ENCODE measurements at regions not wholly inside any gene's neighbourhood (a gene's known extent, or its start where the extent isn't known, plus 50 kb on each side); places are given as distances from the start of the nearest gene placed in this dataset.
A peak's percentile ranks its signal among the peaks of the same experiment; 100 is the strongest.

GRCh38 chr13:78339927-78340326 lies 263.4 kb downstream of the POU4F1 start:
- Histone ChIP-seq H3K36me3 (ENCODE audit: low read depth) (no peaks in the 10 kb centered on the region), H3K9me3 (ENCODE audit: severe bottlenecking) (no peaks in the 10 kb centered on the region), H3K27me3 (ENCODE audit: insufficient read depth, poor library complexity, severe bottlenecking) (no peaks in the 10 kb centered on the region), H3K27ac (ENCODE audit: poor library complexity, severe bottlenecking) (no peak overlapping the region), H3K4me1 (ENCODE audit: insufficient read depth, poor library complexity, severe bottlenecking) (no peaks in the 10 kb centered on the region), H3K4me3 (ENCODE audit: severe bottlenecking) (no peak overlapping the region)
- no peak for DNase-seq (ENCODE audit: low spot score)
- no peak for ATAC-seq (ENCODE audit: low read depth)
- no peak for TF ChIP-seq CTCF (IDR thresholded peaks at IDR 0.05; ENCODE audit: poor library complexity, severe bottlenecking)

DNA sequence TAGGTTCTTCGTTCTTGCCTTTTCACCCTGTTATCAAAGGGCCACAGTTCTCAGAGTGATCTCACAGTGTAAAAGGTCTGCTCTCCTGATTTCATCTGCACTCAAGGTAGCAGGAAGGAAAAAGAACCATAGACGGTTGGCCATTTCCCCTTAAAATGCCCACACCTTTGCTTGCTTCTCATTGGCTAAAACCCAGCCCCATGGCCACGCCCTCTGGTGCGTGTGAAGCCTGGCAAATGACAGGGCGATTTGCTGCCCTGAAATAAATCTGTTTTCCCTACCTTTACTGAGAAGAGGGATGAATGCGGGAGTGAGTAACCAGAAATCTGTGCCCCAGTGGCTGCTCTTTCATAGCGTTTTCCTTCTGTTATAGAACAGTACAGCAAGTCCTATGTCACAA lies 269.3 kb downstream of the POU4F1 start:
- no peak for ATAC-seq (ENCODE audit: low read depth)
- no peak overlapping the region for H3K4me3 ChIP-seq (ENCODE audit: severe bottlenecking)
- H3K36me3 ChIP-seq (ENCODE audit: low read depth) = no peaks in the 10 kb centered on the region
- no peaks in the 10 kb centered on the region for H3K9me3 ChIP-seq (ENCODE audit: severe bottlenecking)
- no peak overlapping the region for H3K27ac ChIP-seq (ENCODE audit: poor library complexity, severe bottlenecking)
- TF ChIP-seq CTCF (IDR thresholded peaks at IDR 0.05; ENCODE audit: poor library complexity, severe bottlenecking) = no peak
- no peaks in the 10 kb centered on the region for H3K4me1 ChIP-seq (ENCODE audit: insufficient read depth, poor library complexity, severe bottlenecking)
- no peaks in the 10 kb centered on the region for H3K27me3 ChIP-seq (ENCODE audit: insufficient read depth, poor library complexity, severe bottlenecking)
- no peak for DNase-seq (ENCODE audit: low spot score)

DNA sequence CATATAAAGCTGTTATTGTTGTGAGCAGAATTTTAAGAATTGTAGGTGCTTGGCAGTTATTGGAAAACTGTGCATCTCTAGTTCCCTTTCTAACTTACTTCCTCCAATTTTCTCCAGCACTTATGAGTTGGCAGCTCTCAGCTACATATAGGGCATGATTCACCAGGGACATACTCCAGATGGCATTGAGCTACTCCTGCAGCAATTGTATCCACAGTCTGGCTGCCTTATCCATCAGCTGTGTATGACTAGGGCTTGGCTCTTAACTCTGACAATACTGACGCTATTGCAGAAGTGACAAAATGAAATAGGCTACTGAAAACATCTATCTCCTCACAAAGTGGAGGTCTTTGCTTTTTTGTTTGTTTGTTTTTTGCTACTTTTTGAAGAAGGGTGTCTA lies 276.7 kb downstream of the POU4F1 start:
- H3K27ac ChIP-seq (ENCODE audit: poor library complexity, severe bottlenecking) = no peak overlapping the region
- DNase-seq (ENCODE audit: low spot score) = no peak
- H3K9me3 ChIP-seq (ENCODE audit: severe bottlenecking) = no peaks in the 10 kb centered on the region
- ATAC-seq (ENCODE audit: low read depth) = peak; percentile 92
- TF ChIP-seq CTCF (IDR thresholded peaks at IDR 0.05; ENCODE audit: poor library complexity, severe bottlenecking) = no peak
- no peaks in the 10 kb centered on the region for H3K27me3 ChIP-seq (ENCODE audit: insufficient read depth, poor library complexity, severe bottlenecking)
- H3K4me1 ChIP-seq (ENCODE audit: insufficient read depth, poor library complexity, severe bottlenecking) = peaks cover 19% of the 10 kb centered on the region
- no peaks in the 10 kb centered on the region for H3K36me3 ChIP-seq (ENCODE audit: low read depth)
- H3K4me3 ChIP-seq (ENCODE audit: severe bottlenecking) = no peak overlapping the region

DNA sequence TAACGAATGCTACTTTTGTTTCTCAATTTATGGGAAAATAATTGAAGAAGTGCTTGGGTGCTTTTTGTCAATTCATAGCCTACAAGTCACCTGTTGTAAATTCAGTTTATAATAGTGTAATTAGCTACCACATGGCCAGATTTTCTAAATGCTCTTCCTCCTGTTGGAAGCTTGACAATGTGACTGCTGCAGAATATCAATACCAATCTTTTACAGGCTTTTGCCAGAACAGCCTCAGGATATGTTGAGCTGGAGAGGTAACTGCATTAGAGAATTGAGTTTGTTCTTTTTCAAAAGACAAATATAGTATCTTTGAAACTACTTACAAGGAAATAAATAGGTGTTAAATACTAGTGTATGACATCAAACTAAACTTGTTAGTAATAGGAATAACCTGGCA lies 277.8 kb downstream of the POU4F1 start:
- Histone ChIP-seq H3K9me3 (ENCODE audit: severe bottlenecking) (no peaks in the 10 kb centered on the region), H3K27ac (ENCODE audit: poor library complexity, severe bottlenecking) (no peak overlapping the region), H3K27me3 (ENCODE audit: insufficient read depth, poor library complexity, severe bottlenecking) (no peaks in the 10 kb centered on the region), H3K36me3 (ENCODE audit: low read depth) (no peaks in the 10 kb centered on the region), H3K4me1 (ENCODE audit: insufficient read depth, poor library complexity, severe bottlenecking) (peaks cover 19% of the 10 kb centered on the region), H3K4me3 (ENCODE audit: severe bottlenecking) (no peak overlapping the region)
- no peak for ATAC-seq (ENCODE audit: low read depth)
- no peak for TF ChIP-seq CTCF (IDR thresholded peaks at IDR 0.05; ENCODE audit: poor library complexity, severe bottlenecking)
- no peak for DNase-seq (ENCODE audit: low spot score)

DNA sequence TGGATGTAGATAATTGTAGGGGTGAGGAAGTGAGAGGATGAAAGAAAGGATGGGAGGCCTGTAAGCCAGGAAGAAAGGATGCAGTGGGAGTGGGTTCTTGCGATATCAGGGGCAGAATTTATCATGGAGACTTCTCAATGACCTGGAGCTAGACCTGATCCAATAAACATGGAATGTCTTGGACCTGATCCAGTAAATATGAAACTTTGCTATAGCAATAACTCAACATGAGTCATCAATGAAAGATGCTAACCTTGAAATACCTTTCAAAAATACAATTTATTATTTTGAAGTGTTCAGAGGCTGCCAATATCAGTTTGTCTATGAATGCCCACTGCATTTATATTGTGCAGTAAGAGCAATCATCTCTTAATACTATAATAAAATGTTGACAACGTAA lies 279.5 kb downstream of the POU4F1 start:
- peak; percentile 64 for ATAC-seq (ENCODE audit: low read depth)
- peaks cover 22% of the 10 kb centered on the region for H3K4me1 ChIP-seq (ENCODE audit: insufficient read depth, poor library complexity, severe bottlenecking)
- no peak for TF ChIP-seq CTCF (IDR thresholded peaks at IDR 0.05; ENCODE audit: poor library complexity, severe bottlenecking)
- peak overlapping the region; percentile 47 for H3K27ac ChIP-seq (ENCODE audit: poor library complexity, severe bottlenecking)
- DNase-seq (ENCODE audit: low spot score) = no peak
- no peaks in the 10 kb centered on the region for H3K36me3 ChIP-seq (ENCODE audit: low read depth)
- no peaks in the 10 kb centered on the region for H3K27me3 ChIP-seq (ENCODE audit: insufficient read depth, poor library complexity, severe bottlenecking)
- H3K9me3 ChIP-seq (ENCODE audit: severe bottlenecking) = no peaks in the 10 kb centered on the region
- no peak overlapping the region for H3K4me3 ChIP-seq (ENCODE audit: severe bottlenecking)

Data from RWPE2 (cell line).